ENCODE measurements at regions not wholly inside any gene's neighbourhood (a gene's known extent, or its start where the extent isn't known, plus 50 kb on each side); places are given as distances from the start of the nearest gene placed in this dataset.

- TF ChIP-seq EZH2 (IDR thresholded peaks at IDR 0.05; ENCODE audit: borderline replicate concordance, low read depth, low read length, severe bottlenecking) (no peak), MAX (IDR thresholded peaks at IDR 0.05; ENCODE audit: insufficient read depth, insufficient read length) (no peak), CTCF (IDR thresholded peaks at IDR 0.05; ENCODE audit: extremely low read depth in 1 of 2, insufficient read depth in 1 of 2, low read depth in 1 of 2, low read length in 2 of 2) (no peak), FOS (IDR thresholded peaks at IDR 0.05; ENCODE audit: borderline replicate concordance, insufficient read depth, low read length) (no peak), GATA2 (IDR thresholded peaks at IDR 0.05; ENCODE audit: insufficient read depth, insufficient read length, low read depth, low read length) (no peak), MYC (IDR thresholded peaks at IDR 0.05; ENCODE audit: low read depth, low read length) (no peak), POLR2AphosphoS5 (IDR thresholded peaks at IDR 0.05; ENCODE audit: insufficient read depth, low read depth, low read length) (no peak), POLR2A (IDR thresholded peaks at IDR 0.05; ENCODE audit: low read depth, low read length) (no peak), JUN (IDR thresholded peaks at IDR 0.05; ENCODE audit: borderline replicate concordance, insufficient read depth, insufficient read length, low read depth) (no peak)
Measured at GRCh38 chr5:124507688-124508087, 238.8 kb downstream of the ZNF608 start.

More at GRCh38 chr5:124507688-124508087, 238.8 kb downstream of the ZNF608 start:
- no peak overlapping the region for H3K4me3 ChIP-seq (replicated peaks in 1 of 3; ENCODE audit: insufficient read depth in 1 of 3, low read depth in 1 of 3, low read length in 3 of 3)
- no peak overlapping the region for H3K9ac ChIP-seq (replicated peaks; ENCODE audit: extremely low read depth, insufficient read depth, low read length)
- H2AFZ ChIP-seq (ENCODE audit: low read depth, low read length): no peak overlapping the region
- no peaks in the 10 kb centered on the region for H3K9me1 ChIP-seq (replicated peaks; ENCODE audit: control insufficient read depth, extremely low read depth, insufficient read depth, low read length)
- no peaks in the 10 kb centered on the region for H3K4me1 ChIP-seq (ENCODE audit: control insufficient read depth, extremely low read depth, insufficient read depth, low read length)
- CTCF ChIA-PET: no interaction called here
- DNase-seq (ENCODE audit: low read depth, low spot score): no peak
- intact Hi-C loops (cut with micrococcal nuclease) (no loop called here), dilution Hi-C loops (cut with MboI; ENCODE audit: extremely low pct_ligation_motif_present, low sequenced_read_pairs) (no loop called here)
- H3K27me3 ChIP-seq (ENCODE audit: control insufficient read depth in 2 of 2, insufficient read depth in 2 of 2, low read length in 2 of 2): no peaks in the 10 kb centered on the region
- no peaks in the 10 kb centered on the region for H4K20me1 ChIP-seq (replicated peaks; ENCODE audit: control insufficient read depth, extremely low read depth, insufficient read depth, low read length)
- no TSS peak for BruUV-seq (replicated peaks)
- no peaks in the 10 kb centered on the region for H3K9me3 ChIP-seq (replicated peaks; ENCODE audit: control insufficient read depth, insufficient read depth, low read length)
- no peaks in the 10 kb centered on the region for H3K79me2 ChIP-seq (ENCODE audit: control insufficient read depth, insufficient read depth, low read length)
- no peaks in the 10 kb centered on the region for H3K36me3 ChIP-seq (ENCODE audit: control insufficient read depth in 2 of 2, extremely low read depth in 1 of 2, insufficient read depth in 2 of 2, low read length in 2 of 2)
- POLR2A ChIA-PET: no interaction called here
- no peak for FAIRE-seq
- H3K27ac ChIP-seq (ENCODE audit: insufficient read depth, low read depth, low read length): no peak overlapping the region
- H3K4me2 ChIP-seq (ENCODE audit: insufficient read depth, low read length): no peak overlapping the region

Data from endothelial cell of umbilical vein (primary cell).